ENCODE measurements at regions not wholly inside any gene's neighbourhood (a gene's known extent, or its start where the extent isn't known, plus 50 kb on each side); places are given as distances from the start of the nearest gene placed in this dataset.

GRCh38 chr5:91277093-91277626, 106.0 kb downstream of the ARRDC3 start:
- no peak overlapping the region for H3K4me3 Mint-ChIP-seq
- no peaks in the 10 kb centered on the region for H3K9me3 Mint-ChIP-seq
- no peaks in the 10 kb centered on the region for H3K36me3 Mint-ChIP-seq
- H3K27ac Mint-ChIP-seq, result no peak overlapping the region
- H3K4me1 Mint-ChIP-seq, result peaks cover 24% of the 10 kb centered on the region
- CTCF ChIA-PET, result no interaction called here
- no peak for DNase-seq
- H3K27me3 Mint-ChIP-seq, result peaks cover 42% of the 10 kb centered on the region

GRCh38 chr5:91272858-91273257, 110.3 kb downstream of the ARRDC3 start:
- Mint-ChIP-seq H3K9me3 (no peaks in the 10 kb centered on the region), H3K4me3 (no peak overlapping the region), H3K4me1 (peaks cover 17% of the 10 kb centered on the region), H3K27ac (no peak overlapping the region), H3K36me3 (no peaks in the 10 kb centered on the region), H3K27me3 (peaks cover 34% of the 10 kb centered on the region)
- no peak for DNase-seq
- CTCF ChIA-PET, result interaction anchor here (0.9 to 2.3 kb wide), 2 partner anchors 47 to 48 kb away, joined by 3 to 7 read pairs; no protein-coding TSS in a partner anchor

- Mint-ChIP-seq H3K4me3 (no peak overlapping the region), H3K27me3 (peaks cover 30% of the 10 kb centered on the region), H3K27ac (no peak overlapping the region), H3K9me3 (no peaks in the 10 kb centered on the region), H3K36me3 (no peaks in the 10 kb centered on the region), H3K4me1 (peaks cover 17% of the 10 kb centered on the region)
- no peak for DNase-seq
- CTCF ChIA-PET, result interaction anchor here (0.7 to 2.3 kb wide), 4 partner anchors 46 to 206 kb away, joined by 3 to 7 read pairs (median 6); no protein-coding TSS in a partner anchor
Measured at GRCh38 chr5:91271999-91272398, 111.1 kb downstream of the ARRDC3 start.

- peaks cover 23% of the 10 kb centered on the region for H3K27me3 Mint-ChIP-seq
- CTCF ChIA-PET, result interaction anchor here (0.8 to 1.7 kb wide), 4 partner anchors 11 to 115 kb away, joined by 3 to 7 read pairs (median 5); no protein-coding TSS in a partner anchor
- H3K27ac Mint-ChIP-seq, result no peak overlapping the region
- DNase-seq, result peak; percentile 56
- no peaks in the 10 kb centered on the region for H3K9me3 Mint-ChIP-seq
- no peaks in the 10 kb centered on the region for H3K36me3 Mint-ChIP-seq
- no peak overlapping the region for H3K4me3 Mint-ChIP-seq
- H3K4me1 Mint-ChIP-seq, result peaks cover 25% of the 10 kb centered on the region
Measured at GRCh38 chr5:91269198-91269597, 113.9 kb downstream of the ARRDC3 start.

GRCh38 chr5:91266184-91266705, 116.9 kb downstream of the ARRDC3 start:
- Mint-ChIP-seq H3K27me3 (peaks cover 21% of the 10 kb centered on the region), H3K27ac (peak overlapping the region; percentile 12), H3K4me3 (no peak overlapping the region), H3K4me1 (peaks cover 23% of the 10 kb centered on the region), H3K9me3 (no peaks in the 10 kb centered on the region), H3K36me3 (no peaks in the 10 kb centered on the region)
- no peak for DNase-seq
- CTCF ChIA-PET, result interaction anchor here (0.9 to 1.3 kb wide), 4 partner anchors 14 to 119 kb away, joined by 3 to 4 read pairs (median 4); no protein-coding TSS in a partner anchor

GRCh38 chr5:91264311-91265051, 118.6 kb downstream of the ARRDC3 start:
- CTCF ChIA-PET, result no interaction called here
- Mint-ChIP-seq H3K36me3 (no peaks in the 10 kb centered on the region), H3K27ac (no peak overlapping the region), H3K4me1 (peaks cover 19% of the 10 kb centered on the region), H3K9me3 (no peaks in the 10 kb centered on the region), H3K27me3 (peaks cover 20% of the 10 kb centered on the region), H3K4me3 (no peak overlapping the region)
- no peak for DNase-seq

- H3K4me3 Mint-ChIP-seq, result no peak overlapping the region
- H3K36me3 Mint-ChIP-seq, result no peaks in the 10 kb centered on the region
Measured at GRCh38 chr5:91263898-91264297, 119.2 kb downstream of the ARRDC3 start.

GRCh38 chr5:91257301-91257700, 125.8 kb downstream of the ARRDC3 start:
- DNase-seq, result no peak
- Mint-ChIP-seq H3K4me1 (no peaks in the 10 kb centered on the region), H3K9me3 (no peaks in the 10 kb centered on the region), H3K4me3 (no peak overlapping the region), H3K27me3 (peaks cover 9% of the 10 kb centered on the region), H3K36me3 (no peaks in the 10 kb centered on the region), H3K27ac (no peak overlapping the region)
- CTCF ChIA-PET, result no interaction called here

More at GRCh38 chr5:91263898-91264297, 119.2 kb downstream of the ARRDC3 start:
- CTCF ChIA-PET, result no interaction called here
- Mint-ChIP-seq H3K27ac (no peak overlapping the region), H3K4me1 (peaks cover 13% of the 10 kb centered on the region), H3K9me3 (no peaks in the 10 kb centered on the region), H3K27me3 (peaks cover 17% of the 10 kb centered on the region)
- DNase-seq, result no peak

GRCh38 chr5:91256142-91256524, 127.0 kb downstream of the ARRDC3 start:
- H3K9me3 Mint-ChIP-seq, result no peaks in the 10 kb centered on the region
- H3K27ac Mint-ChIP-seq, result no peak overlapping the region
- H3K4me1 Mint-ChIP-seq, result no peaks in the 10 kb centered on the region
- H3K36me3 Mint-ChIP-seq, result no peaks in the 10 kb centered on the region
- CTCF ChIA-PET, result no interaction called here
- no peak for DNase-seq
- H3K4me3 Mint-ChIP-seq, result no peak overlapping the region
- peaks cover 5% of the 10 kb centered on the region for H3K27me3 Mint-ChIP-seq

- DNase-seq, result no peak
- no peaks in the 10 kb centered on the region for H3K9me3 Mint-ChIP-seq
Measured at GRCh38 chr5:91255396-91256141, 127.5 kb downstream of the ARRDC3 start.

GRCh38 chr5:91252916-91253315, 130.2 kb downstream of the ARRDC3 start:
- H3K27me3 Mint-ChIP-seq, result peaks cover 5% of the 10 kb centered on the region
- H3K36me3 Mint-ChIP-seq, result no peaks in the 10 kb centered on the region
- no peak for DNase-seq
- no peak overlapping the region for H3K4me3 Mint-ChIP-seq
- H3K27ac Mint-ChIP-seq, result no peak overlapping the region
- no peaks in the 10 kb centered on the region for H3K9me3 Mint-ChIP-seq
- CTCF ChIA-PET, result no interaction called here
- no peaks in the 10 kb centered on the region for H3K4me1 Mint-ChIP-seq

More at GRCh38 chr5:91255396-91256141, 127.5 kb downstream of the ARRDC3 start:
- CTCF ChIA-PET, result interaction anchor here (0.7 kb wide), 1 partner anchor 129 kb away, joined by 3 read pairs; no protein-coding TSS in a partner anchor
- no peaks in the 10 kb centered on the region for H3K36me3 Mint-ChIP-seq
- no peak overlapping the region for H3K27ac Mint-ChIP-seq
- no peak overlapping the region for H3K4me3 Mint-ChIP-seq
- H3K4me1 Mint-ChIP-seq, result no peaks in the 10 kb centered on the region
- peaks cover 5% of the 10 kb centered on the region for H3K27me3 Mint-ChIP-seq

GRCh38 chr5:91245871-91246270, 137.2 kb downstream of the ARRDC3 start:
- no peaks in the 10 kb centered on the region for H3K4me1 Mint-ChIP-seq
- no peak for DNase-seq
- peaks cover 4% of the 10 kb centered on the region for H3K36me3 Mint-ChIP-seq
- peaks cover 5% of the 10 kb centered on the region for H3K9me3 Mint-ChIP-seq
- CTCF ChIA-PET, result interaction anchor here (0.7 kb wide), 1 partner anchor 66 kb away, joined by 3 read pairs; no protein-coding TSS in a partner anchor
- H3K4me3 Mint-ChIP-seq, result no peak overlapping the region
- no peak overlapping the region for H3K27ac Mint-ChIP-seq
- H3K27me3 Mint-ChIP-seq, result peaks cover 3% of the 10 kb centered on the region

- H3K27me3 Mint-ChIP-seq, result peaks cover 3% of the 10 kb centered on the region
- H3K4me1 Mint-ChIP-seq, result no peaks in the 10 kb centered on the region
- H3K9me3 Mint-ChIP-seq, result peaks cover 5% of the 10 kb centered on the region
- no peak overlapping the region for H3K27ac Mint-ChIP-seq
- H3K4me3 Mint-ChIP-seq, result no peak overlapping the region
- DNase-seq, result no peak
- CTCF ChIA-PET, result interaction anchor here (1.0 kb wide), 1 partner anchor 140 kb away, joined by 6 read pairs; no protein-coding TSS in a partner anchor
- peaks cover 4% of the 10 kb centered on the region for H3K36me3 Mint-ChIP-seq
Measured at GRCh38 chr5:91245074-91245452, 138.1 kb downstream of the ARRDC3 start.

Measured in activated naive CD4-positive, alpha-beta T cell treated with anti-CD3 and anti-CD28 coated beads, Interleukin-2, amount 10 ng/mL, durations not matched to agents 7 days and 5 days (primary cell).